HUES6 (cell line): ENCODE measurements at regions not wholly inside any gene's neighbourhood (a gene's known extent, or its start where the extent isn't known, plus 50 kb on each side); places are given as distances from the start of the nearest gene placed in this dataset.

ENCODE experiments used
- H3K27ac ChIP-seq: 2 replicates; pipeline ENCODE4 v1.7.0; 2013; ENCODE audit warnings: low read depth, mild to moderate bottlenecking, low read length, inconsistent platforms
- H3K27me3 ChIP-seq: 2 replicates; pipeline ENCODE4 v1.6.1; 2013; ENCODE audit warnings: low read length; ENCODE audit not compliant: control insufficient read depth, insufficient read depth
- H3K36me3 ChIP-seq: 2 replicates; pipeline ENCODE4 v1.6.1; 2013; ENCODE audit warnings: low read length; ENCODE audit not compliant: control insufficient read depth, insufficient read depth
- H3K4me1 ChIP-seq: 2 replicates; pipeline ENCODE4 v1.6.1; 2013; ENCODE audit warnings: low read length; ENCODE audit not compliant: control insufficient read depth, insufficient read depth
- H3K4me3 ChIP-seq: 2 replicates; pipeline ENCODE4 v1.5.1; 2013; ENCODE audit warnings: low read depth, low read length
- H3K9ac ChIP-seq: one replicate; pipeline ENCODE4 v1.6.1; 2013; ENCODE audit warnings: mild to moderate bottlenecking, low read length
- H3K9me3 ChIP-seq: 2 replicates; pipeline ENCODE4 v1.6.1; 2013; ENCODE audit warnings: low read depth, low read length; ENCODE audit not compliant: control insufficient read depth, insufficient read depth

GRCh38 chr1:244192325-244192724 lies 141.2 kb downstream of the ZBTB18 start:
- no peaks in the 10 kb centered on the region for H3K27me3 ChIP-seq
- no peak overlapping the region for H3K27ac ChIP-seq
- H3K36me3 ChIP-seq, result no peaks in the 10 kb centered on the region

GRCh38 chr1:244196571-244197285 lies 145.6 kb downstream of the ZBTB18 start:
- Histone ChIP-seq H3K4me1 (no peaks in the 10 kb centered on the region; the same call in 1 of the 2 replicates), H3K27ac (no peak overlapping the region), H3K9ac (no peak overlapping the region), H3K27me3 (no peaks in the 10 kb centered on the region), H3K36me3 (no peaks in the 10 kb centered on the region), H3K4me3 (no peak overlapping the region), H3K9me3 (no peaks in the 10 kb centered on the region)

More at GRCh38 chr1:244192325-244192724, 141.2 kb downstream of the ZBTB18 start:
- Histone ChIP-seq H3K4me1 (no peaks in the 10 kb centered on the region; the same call in 1 of the 2 replicates), H3K4me3 (no peak overlapping the region), H3K9ac (no peak overlapping the region), H3K9me3 (peaks cover 3% of the 10 kb centered on the region)

DNA sequence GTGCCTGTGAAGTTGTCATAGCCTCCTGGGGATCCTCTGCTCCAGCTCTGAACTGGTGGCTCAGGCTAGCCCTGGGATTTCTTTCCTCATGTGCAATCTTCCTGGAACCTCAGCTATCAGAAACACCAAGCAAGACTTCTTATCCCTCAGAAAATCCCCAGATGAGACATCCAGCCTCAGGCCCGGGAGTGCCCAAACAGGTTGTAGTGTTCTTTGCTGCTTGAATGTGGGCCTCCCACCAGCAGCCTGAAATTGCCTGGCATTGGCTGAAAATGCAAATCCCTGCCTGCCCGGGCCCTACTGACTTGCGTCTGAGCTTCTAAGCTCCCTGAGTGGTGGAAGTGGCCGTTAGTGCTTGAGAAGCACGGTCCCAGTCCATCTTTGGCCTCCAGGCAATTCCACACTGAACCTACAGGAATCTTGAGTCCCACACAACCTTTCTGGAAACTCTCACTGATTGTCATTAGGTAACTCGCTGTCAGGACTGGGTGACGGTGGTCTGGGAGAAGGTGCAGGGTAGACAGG lies 146.8 kb downstream of the ZBTB18 start:
- Histone ChIP-seq H3K4me3 (no peak overlapping the region), H3K36me3 (no peaks in the 10 kb centered on the region), H3K4me1 (no peaks in the 10 kb centered on the region; the same call in 1 of the 2 replicates), H3K27me3 (no peaks in the 10 kb centered on the region), H3K9me3 (no peaks in the 10 kb centered on the region), H3K9ac (no peak overlapping the region), H3K27ac (no peak overlapping the region)

DNA sequence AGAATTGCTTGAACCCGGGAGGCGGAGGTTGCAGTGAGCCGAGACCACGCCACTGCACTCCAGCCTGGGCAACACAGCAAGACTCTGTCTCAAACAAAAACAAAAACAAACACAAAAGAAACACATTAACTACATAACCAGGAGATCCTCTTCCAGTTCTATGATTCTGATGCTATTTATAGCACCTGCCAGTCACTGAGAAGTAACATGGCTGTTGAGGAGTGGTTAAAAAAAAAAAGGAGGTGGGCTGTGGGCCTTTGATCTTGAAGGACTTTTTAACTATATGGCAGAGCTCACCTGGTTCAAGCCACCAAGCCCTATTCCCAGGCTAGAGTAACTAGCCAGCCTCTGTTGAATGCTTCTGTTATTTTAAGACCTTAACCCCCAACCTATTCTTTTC lies 148.8 kb downstream of the ZBTB18 start:
- H3K27ac ChIP-seq, result no peak overlapping the region

DNA sequence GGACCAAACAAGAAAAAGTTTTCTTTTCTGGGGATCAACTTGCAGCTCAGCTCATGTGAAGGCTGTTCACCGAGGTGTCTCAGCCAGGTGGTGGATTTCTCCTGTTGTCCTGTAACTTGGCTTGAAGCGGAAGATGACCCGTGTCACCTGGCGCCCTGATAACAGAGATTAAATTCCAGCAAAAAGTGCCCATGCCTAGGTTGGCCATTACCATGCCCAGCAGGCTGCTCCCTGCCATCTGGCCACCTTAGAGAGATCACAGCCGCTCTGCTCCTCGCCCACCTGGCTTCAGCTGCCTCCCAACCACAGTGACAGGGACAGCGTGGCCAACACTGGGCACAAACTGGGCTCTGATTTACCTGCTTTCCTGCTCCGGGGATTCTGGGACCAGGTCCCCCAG lies 149.5 kb downstream of the ZBTB18 start:
- Histone ChIP-seq H3K4me3 (no peak overlapping the region), H3K9ac (no peak overlapping the region), H3K27ac (no peak overlapping the region), H3K4me1 (no peaks in the 10 kb centered on the region), H3K9me3 (no peaks in the 10 kb centered on the region), H3K27me3 (no peaks in the 10 kb centered on the region), H3K36me3 (no peaks in the 10 kb centered on the region)

More for the DNA sequence above, 148.8 kb downstream of the ZBTB18 start:
- Histone ChIP-seq H3K4me3 (no peak overlapping the region), H3K9me3 (no peaks in the 10 kb centered on the region), H3K36me3 (no peaks in the 10 kb centered on the region), H3K4me1 (no peaks in the 10 kb centered on the region; the same call in 1 of the 2 replicates), H3K9ac (no peak overlapping the region), H3K27me3 (no peaks in the 10 kb centered on the region)

GRCh38 chr1:244201750-244202149 lies 150.7 kb downstream of the ZBTB18 start:
- Histone ChIP-seq H3K9me3 (no peaks in the 10 kb centered on the region), H3K36me3 (no peaks in the 10 kb centered on the region), H3K9ac (no peak overlapping the region), H3K4me3 (no peak overlapping the region), H3K4me1 (no peaks in the 10 kb centered on the region), H3K27me3 (no peaks in the 10 kb centered on the region), H3K27ac (no peak overlapping the region)

- no peaks in the 10 kb centered on the region for H3K36me3 ChIP-seq
- H3K4me3 ChIP-seq, result no peak overlapping the region
- H3K4me1 ChIP-seq, result no peaks in the 10 kb centered on the region
- no peaks in the 10 kb centered on the region for H3K27me3 ChIP-seq
- H3K27ac ChIP-seq, result no peak overlapping the region
- no peak overlapping the region for H3K9ac ChIP-seq
- no peaks in the 10 kb centered on the region for H3K9me3 ChIP-seq
Measured at GRCh38 chr1:244204004-244204403, 152.9 kb downstream of the ZBTB18 start.

DNA sequence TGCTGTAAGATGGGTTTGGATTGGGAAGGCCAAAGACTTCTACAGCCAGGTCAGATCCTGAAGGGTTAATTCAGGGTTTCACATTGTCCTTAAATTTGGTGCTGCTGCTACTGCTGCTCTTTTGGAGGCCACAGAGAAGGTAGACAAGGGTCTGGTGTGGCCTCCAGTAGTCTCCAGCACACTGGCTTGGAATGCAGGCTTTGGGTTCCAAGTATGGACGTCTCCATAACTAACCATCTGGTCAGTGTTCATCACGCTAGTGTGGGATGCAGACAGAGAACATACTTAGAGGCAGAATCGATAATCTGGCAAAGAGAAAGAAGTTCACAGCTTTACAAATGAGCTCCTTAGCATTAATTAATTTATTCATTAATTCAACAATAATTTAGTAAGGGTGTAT lies 154.1 kb downstream of the ZBTB18 start:
- Histone ChIP-seq H3K27me3 (no peaks in the 10 kb centered on the region), H3K9ac (no peak overlapping the region), H3K4me1 (no peaks in the 10 kb centered on the region), H3K36me3 (no peaks in the 10 kb centered on the region), H3K4me3 (no peak overlapping the region), H3K9me3 (no peaks in the 10 kb centered on the region), H3K27ac (no peak overlapping the region)

DNA sequence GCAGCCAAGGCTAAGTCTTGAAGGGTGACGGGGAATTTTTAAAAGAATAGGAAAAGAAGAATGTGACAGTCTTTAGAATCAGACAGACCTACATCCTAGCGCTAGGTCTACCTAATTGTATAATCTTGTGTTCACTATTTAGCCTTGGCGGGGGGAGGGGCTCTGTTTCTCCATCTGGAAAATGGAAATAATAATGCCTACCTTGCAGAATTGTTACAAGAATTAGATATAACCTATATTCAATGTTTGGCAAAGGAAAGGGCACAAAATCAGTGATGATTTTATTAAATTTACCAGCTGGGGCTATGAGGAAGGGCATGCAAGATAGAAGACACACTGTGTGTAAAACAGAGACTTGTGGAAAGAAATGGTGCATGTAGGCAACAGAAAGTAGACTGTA lies 154.8 kb downstream of the ZBTB18 start:
- H3K27ac ChIP-seq, result no peak overlapping the region
- no peaks in the 10 kb centered on the region for H3K4me1 ChIP-seq
- H3K27me3 ChIP-seq, result no peaks in the 10 kb centered on the region
- no peaks in the 10 kb centered on the region for H3K9me3 ChIP-seq
- no peak overlapping the region for H3K9ac ChIP-seq
- H3K36me3 ChIP-seq, result no peaks in the 10 kb centered on the region
- no peak overlapping the region for H3K4me3 ChIP-seq

GRCh38 chr1:244207042-244207934 lies 156.2 kb downstream of the ZBTB18 start:
- H3K9ac ChIP-seq, result no peak overlapping the region
- no peak overlapping the region for H3K27ac ChIP-seq
- H3K4me1 ChIP-seq, result no peaks in the 10 kb centered on the region
- no peaks in the 10 kb centered on the region for H3K36me3 ChIP-seq
- H3K27me3 ChIP-seq, result no peaks in the 10 kb centered on the region
- no peak overlapping the region for H3K4me3 ChIP-seq
- H3K9me3 ChIP-seq, result no peaks in the 10 kb centered on the region

- Histone ChIP-seq H3K27ac (no peak overlapping the region), H3K4me3 (no peak overlapping the region), H3K9ac (no peak overlapping the region), H3K27me3 (no peaks in the 10 kb centered on the region), H3K36me3 (no peaks in the 10 kb centered on the region), H3K9me3 (no peaks in the 10 kb centered on the region), H3K4me1 (no peaks in the 10 kb centered on the region)
Measured at GRCh38 chr1:244207935-244208244, 156.8 kb downstream of the ZBTB18 start.
